ENCODE measurements at regions not wholly inside any gene's neighbourhood (a gene's known extent, or its start where the extent isn't known, plus 50 kb on each side); places are given as distances from the start of the nearest gene placed in this dataset.
A peak's percentile ranks its signal among the peaks of the same experiment; 100 is the strongest.

- TF ChIP-seq CTCF (IDR thresholded peaks at IDR 0.05; ENCODE audit: borderline replicate concordance, extremely low read depth, insufficient read depth), result no peak
- Histone ChIP-seq H3K36me3 (ENCODE audit: control insufficient read depth in 2 of 3, insufficient read depth in 3 of 3, low read length in 3 of 3) (peaks cover 0 to 5% (median 4%) of the 10 kb centered on the region in 3 donors), H3K4me1 (ENCODE audit: control insufficient read depth in 2 of 3, insufficient read depth in 2 of 3, low read depth in 1 of 3, low read length in 3 of 3) (no peaks in the 10 kb centered on the region), H3K9me3 (ENCODE audit: control insufficient read depth in 2 of 3, insufficient read depth in 1 of 3, low read length in 3 of 3) (no peaks in the 10 kb centered on the region), H3K27me3 (ENCODE audit: control insufficient read depth, insufficient read depth, low read length) (no peaks in the 10 kb centered on the region), H3K27ac (ENCODE audit: low read depth in 2 of 2, low read length in 2 of 2) (no peak overlapping the region), H3K9ac (ENCODE audit: low read length in 3 of 3) (no peak overlapping the region), H3K4me3 (ENCODE audit: low read length in 3 of 3) (no peak overlapping the region)
- intact Hi-C loops (cut with DNase I), result no loop called here
- DNase-seq (no peak), FAIRE-seq (no peak)
These were observed 114.7 kb upstream of the GMDS start for GRCh38 chr6:2360126-2360525.

- no peak for TF ChIP-seq CTCF (IDR thresholded peaks at IDR 0.05; ENCODE audit: borderline replicate concordance, extremely low read depth, insufficient read depth)
- H3K27ac ChIP-seq (ENCODE audit: low read depth in 2 of 2, low read length in 2 of 2), result no peak overlapping the region
- H3K9me3 ChIP-seq (ENCODE audit: control insufficient read depth in 2 of 3, insufficient read depth in 1 of 3, low read length in 3 of 3), result no peaks in the 10 kb centered on the region
- no peaks in the 10 kb centered on the region for H3K4me1 ChIP-seq (ENCODE audit: control insufficient read depth in 2 of 3, insufficient read depth in 2 of 3, low read depth in 1 of 3, low read length in 3 of 3)
- intact Hi-C loops (cut with DNase I), result loop anchor here (10.0 kb wide), 1 partner anchor 760 kb away; no protein-coding TSS in a partner anchor
- FAIRE-seq, result no peak
- peak in 1 of 5 donors; percentile 7 for DNase-seq
- no peaks in the 10 kb centered on the region for H3K36me3 ChIP-seq (ENCODE audit: control insufficient read depth in 2 of 3, insufficient read depth in 3 of 3, low read length in 3 of 3)
- no peak overlapping the region for H3K9ac ChIP-seq (ENCODE audit: low read length in 3 of 3)
- no peaks in the 10 kb centered on the region for H3K27me3 ChIP-seq (ENCODE audit: control insufficient read depth, insufficient read depth, low read length)
- H3K4me3 ChIP-seq (ENCODE audit: low read length in 3 of 3), result no peak overlapping the region
These were observed 109.7 kb upstream of the GMDS start for GRCh38 chr6:2355150-2355549.

GRCh38 chr6:2354138-2354491, 108.7 kb upstream of the GMDS start:
- TF ChIP-seq CTCF (IDR thresholded peaks at IDR 0.05; ENCODE audit: borderline replicate concordance, extremely low read depth, insufficient read depth), result no peak
- Histone ChIP-seq H3K36me3 (ENCODE audit: control insufficient read depth in 2 of 3, insufficient read depth in 3 of 3, low read length in 3 of 3) (no peaks in the 10 kb centered on the region), H3K9ac (ENCODE audit: low read length in 3 of 3) (no peak overlapping the region), H3K9me3 (ENCODE audit: control insufficient read depth in 2 of 3, insufficient read depth in 1 of 3, low read length in 3 of 3) (no peaks in the 10 kb centered on the region), H3K27ac (ENCODE audit: low read depth in 2 of 2, low read length in 2 of 2) (no peak overlapping the region), H3K4me1 (ENCODE audit: control insufficient read depth in 2 of 3, insufficient read depth in 2 of 3, low read depth in 1 of 3, low read length in 3 of 3) (no peaks in the 10 kb centered on the region), H3K4me3 (ENCODE audit: low read length in 3 of 3) (no peak overlapping the region), H3K27me3 (ENCODE audit: control insufficient read depth, insufficient read depth, low read length) (no peaks in the 10 kb centered on the region)
- FAIRE-seq (no peak), DNase-seq (no peak)
- intact Hi-C loops (cut with DNase I), result loop anchor here (10.0 kb wide), 1 partner anchor 759 kb away; no protein-coding TSS in a partner anchor

All from kidney (tissue), 13 donors.